ENCODE measurements at regions not wholly inside any gene's neighbourhood (a gene's known extent, or its start where the extent isn't known, plus 50 kb on each side); places are given as distances from the start of the nearest gene placed in this dataset.

GRCh38 chr16:51931653-51932052 lies 615.3 kb downstream of the TOX3 start:
- DNase-seq (ENCODE audit: low read depth in 3 of 3, low spot score in 2 of 3) = no peak

DNA sequence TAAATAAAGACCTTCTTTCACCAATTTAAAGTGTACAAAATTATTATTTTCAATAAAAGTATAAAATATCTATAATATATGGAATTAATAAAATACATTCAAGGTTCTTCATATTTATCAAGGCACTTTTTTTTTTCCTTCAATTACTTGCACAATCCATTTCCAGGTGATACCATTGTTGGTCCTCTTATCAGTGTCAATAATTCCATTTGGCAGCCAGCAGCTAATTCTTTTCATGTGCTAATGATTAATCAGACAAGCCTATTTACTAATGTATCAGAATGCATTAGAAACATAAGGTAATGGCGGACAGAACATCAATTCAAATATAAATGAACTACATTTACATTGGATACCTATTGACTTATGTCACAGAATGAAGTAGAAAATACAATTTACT lies 622.2 kb downstream of the TOX3 start:
- no peak for DNase-seq (ENCODE audit: low read depth in 3 of 3, low spot score in 2 of 3)

- DNase-seq (ENCODE audit: low read depth in 3 of 3, low spot score in 2 of 3) = no peak
Observed at GRCh38 chr16:51922476-51922875, 624.5 kb downstream of the TOX3 start.

- DNase-seq (ENCODE audit: low read depth in 3 of 3, low spot score in 2 of 3) = no peak
Observed at GRCh38 chr16:51919736-51920135, 627.2 kb downstream of the TOX3 start.

DNA sequence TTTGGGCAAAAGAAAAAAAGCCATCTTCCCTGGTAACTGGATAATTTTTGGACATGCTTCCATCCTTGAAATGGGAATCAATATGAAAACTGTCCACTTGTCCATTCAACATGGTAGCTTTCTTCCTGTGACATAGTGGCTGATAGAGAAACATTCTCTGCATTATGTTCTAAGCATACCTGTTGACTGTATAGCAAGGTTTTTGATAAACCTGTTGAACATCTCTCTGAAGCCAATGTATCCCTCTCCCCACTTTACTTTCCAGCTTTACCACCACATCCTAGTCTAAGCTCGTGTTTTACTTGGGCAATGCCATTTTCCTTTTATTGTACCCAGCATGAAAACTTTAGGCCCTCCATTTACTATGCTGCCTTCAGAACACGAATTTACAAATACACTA lies 630.1 kb downstream of the TOX3 start:
- DNase-seq (ENCODE audit: low read depth in 3 of 3, low spot score in 2 of 3) = no peak

DNA sequence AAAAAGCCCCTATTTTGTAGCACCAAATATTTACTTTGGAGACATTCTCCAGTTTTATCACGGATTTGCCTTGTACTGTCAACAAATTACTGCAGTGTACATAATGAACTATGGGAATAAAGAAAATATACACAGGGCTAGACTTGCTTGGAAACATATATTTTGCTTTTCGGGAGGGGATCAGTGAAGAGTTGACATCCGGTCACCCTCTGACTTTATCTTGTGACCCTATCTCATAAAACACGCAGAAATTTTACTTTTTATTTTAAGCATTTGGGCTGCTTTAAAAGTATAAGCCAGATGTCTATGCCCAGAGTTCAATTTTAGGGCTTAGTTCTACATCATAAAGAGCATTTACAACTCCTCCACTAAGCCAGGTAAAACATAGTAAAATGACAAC lies 630.7 kb downstream of the TOX3 start:
- DNase-seq (ENCODE audit: low read depth in 3 of 3, low spot score in 2 of 3) = no peak

DNA sequence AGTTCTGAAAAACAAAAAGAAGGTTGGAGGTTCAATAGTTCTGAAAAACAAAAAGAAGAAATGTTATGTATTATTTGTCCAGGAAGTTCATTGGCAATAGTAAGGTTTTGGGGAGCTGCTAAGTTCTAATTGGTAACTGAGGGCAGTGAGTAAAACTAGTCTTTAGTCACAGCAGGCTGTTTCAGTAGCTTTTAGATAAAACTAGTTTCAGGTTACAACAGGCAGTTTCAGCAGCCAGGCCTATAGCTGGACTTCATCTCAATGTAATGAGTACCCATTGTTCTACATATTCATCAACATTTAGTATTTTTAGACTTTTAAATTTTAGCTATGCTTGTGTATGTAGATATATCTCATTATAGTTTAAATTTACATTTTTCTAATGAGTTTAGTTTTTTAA lies 639.3 kb downstream of the TOX3 start:
- no peak for DNase-seq (ENCODE audit: low read depth in 3 of 3, low spot score in 2 of 3)

DNA sequence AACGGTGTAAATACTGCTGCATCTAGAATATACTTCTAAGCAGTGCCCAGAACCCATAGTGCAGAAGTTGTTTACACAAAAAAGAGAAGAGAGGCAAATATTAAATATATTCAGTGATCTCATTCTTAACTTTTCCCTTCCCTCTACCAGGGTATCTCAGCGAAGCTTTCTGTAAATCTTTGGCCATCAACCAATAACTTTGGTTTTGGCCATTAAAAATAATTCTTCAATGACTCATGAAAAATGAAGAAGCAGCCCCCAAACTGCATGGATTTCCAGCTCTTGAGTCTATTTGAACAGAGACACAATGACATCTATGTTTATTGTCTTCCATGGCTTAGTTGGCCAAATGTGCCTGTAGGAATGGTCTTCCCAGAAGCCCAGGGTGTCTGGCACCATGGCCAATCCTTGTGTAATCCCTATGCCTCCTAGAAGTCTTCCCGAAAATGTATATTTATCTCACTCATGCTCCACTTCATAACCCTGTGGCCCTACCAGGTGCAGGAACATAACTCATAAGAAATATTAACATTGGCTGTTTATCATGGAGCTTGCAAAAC lies 646.6 kb downstream of the TOX3 start:
- DNase-seq (ENCODE audit: low read depth in 3 of 3, low spot score in 2 of 3) = no peak

DNA sequence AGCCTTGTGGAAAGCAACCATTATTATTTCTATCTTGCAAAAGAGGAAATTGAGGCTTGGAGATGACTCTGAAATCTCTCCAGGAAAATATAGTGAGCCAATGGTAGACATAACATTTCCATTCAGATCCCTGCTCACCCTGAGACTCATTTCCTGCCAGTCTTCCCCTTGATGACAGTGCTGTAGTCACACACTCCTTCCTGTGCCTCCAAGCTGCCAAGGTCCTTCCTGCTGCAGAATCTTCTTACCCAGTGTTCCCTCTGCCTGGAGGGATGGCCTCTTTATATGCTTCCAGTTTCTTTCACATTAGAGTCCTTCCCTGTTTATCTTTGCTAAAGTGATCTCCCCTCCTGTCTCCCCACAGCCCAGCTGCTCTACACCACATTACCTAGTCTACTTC lies 648.1 kb downstream of the TOX3 start:
- no peak for DNase-seq (ENCODE audit: low read depth in 3 of 3, low spot score in 2 of 3)

DNA sequence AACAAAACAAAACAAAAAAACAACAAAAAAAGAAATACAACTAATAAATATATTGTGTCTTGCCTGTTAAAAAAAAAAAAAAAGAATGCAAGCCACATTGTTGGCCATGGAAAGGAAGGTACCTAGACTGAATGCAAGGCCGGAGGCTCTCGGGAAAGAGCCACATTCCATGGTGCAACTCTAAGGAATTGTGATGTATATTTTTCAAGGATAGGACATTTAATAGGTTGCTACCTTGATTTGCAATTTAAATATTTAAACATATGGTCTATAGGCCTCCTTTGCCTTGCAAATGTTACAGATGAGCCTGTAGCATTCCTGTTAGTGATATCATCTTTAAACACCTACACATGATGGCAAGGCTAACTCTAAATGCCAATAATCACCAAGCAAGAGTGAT lies 650.9 kb downstream of the TOX3 start:
- no peak for DNase-seq (ENCODE audit: low read depth in 3 of 3, low spot score in 2 of 3)

DNA sequence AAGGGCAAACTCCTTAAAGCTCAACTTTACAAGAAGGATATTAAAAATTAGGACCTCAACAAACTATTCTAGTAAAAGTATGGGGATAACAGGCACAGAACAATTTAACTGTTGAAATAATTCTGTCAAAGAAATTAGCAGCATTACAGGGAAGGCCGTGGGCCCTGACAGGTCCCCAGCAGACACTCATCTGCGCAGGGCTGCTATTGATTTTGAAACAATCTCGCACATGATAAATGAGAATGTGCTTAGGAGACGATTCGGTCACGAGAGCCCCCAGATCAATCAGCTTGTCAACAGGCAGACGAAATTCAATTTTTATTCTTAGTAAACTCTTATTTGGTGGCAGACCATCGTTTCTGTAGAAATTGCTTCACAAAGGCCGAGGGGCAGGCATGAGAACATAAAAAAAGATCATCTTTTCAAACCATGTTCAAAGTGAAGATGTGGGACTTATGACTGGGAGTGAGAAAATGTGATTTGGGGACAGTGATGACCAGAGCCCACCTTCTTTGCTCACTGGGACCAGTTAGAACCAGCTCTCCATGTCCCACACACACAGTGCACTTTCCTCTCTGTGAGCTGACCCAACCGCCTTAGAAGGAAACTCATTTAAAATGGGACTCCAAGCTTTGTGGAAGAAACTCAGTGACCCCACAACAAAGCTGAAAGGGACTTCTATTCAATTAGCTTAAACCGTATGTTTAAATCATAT lies 654.5 kb downstream of the TOX3 start:
- no peak for DNase-seq (ENCODE audit: low read depth in 3 of 3, low spot score in 2 of 3)

DNA sequence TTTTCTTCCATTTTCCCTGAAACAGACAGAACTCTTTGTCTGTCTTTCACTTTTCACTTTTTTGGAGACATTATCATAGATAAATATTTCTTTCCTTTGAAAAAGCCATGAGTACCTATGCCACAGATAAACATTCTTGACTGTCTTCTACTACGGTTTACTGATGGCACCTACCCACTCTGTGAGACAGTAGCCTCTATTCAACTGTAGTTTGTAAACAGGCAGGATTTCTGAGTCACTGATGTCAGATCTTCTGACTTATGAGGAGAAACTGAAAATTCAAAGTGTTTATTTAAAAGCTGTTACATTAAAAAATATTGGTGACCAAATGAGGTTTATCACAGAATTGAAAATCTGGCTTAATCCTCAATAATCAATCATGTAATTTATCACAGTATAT lies 658.4 kb downstream of the TOX3 start:
- DNase-seq (ENCODE audit: low read depth in 3 of 3, low spot score in 2 of 3) = no peak

GRCh38 chr16:51888016-51888415 lies 658.9 kb downstream of the TOX3 start:
- no peak for DNase-seq (ENCODE audit: low read depth in 3 of 3, low spot score in 2 of 3)

DNA sequence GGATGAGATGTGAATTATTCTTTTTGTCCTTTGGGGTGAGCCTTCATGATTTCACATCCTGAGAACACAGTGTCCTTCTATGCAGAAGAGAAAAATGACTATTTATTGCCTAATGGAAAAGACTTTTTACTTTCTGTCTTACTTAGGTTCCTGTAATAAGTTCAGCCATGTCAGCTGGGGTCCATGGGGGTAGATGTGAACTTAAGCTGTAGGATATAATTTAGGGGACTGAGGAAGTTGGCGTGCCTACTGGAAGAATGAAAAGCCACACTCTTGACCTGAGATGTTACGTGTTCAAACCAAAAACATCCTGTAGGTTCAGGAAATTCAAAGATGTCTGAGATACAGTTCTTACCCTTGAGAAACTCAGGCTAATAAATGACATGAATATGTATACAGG lies 660.5 kb downstream of the TOX3 start:
- DNase-seq (ENCODE audit: low read depth in 3 of 3, low spot score in 2 of 3) = no peak

DNA sequence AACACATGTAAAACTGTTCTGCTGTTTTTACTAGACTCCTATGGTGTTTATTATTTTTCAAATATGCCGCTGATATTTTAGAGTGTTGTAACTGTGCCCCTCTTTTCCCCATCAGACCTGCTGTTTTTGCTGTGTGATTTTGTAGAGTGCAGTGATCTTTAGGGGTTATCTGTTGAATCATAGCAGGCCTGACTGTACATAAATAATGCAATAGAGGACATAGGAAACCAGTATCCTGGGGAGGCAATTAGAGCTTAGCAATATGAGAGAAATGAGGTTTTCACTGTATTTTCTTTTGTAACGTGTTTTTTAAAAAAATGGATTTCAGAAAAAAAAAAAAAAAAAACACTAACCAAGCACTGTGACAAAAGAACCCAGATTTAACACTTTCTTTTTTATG lies 662.2 kb downstream of the TOX3 start:
- DNase-seq (ENCODE audit: low read depth in 3 of 3, low spot score in 2 of 3) = no peak

- DNase-seq (ENCODE audit: low read depth in 3 of 3, low spot score in 2 of 3) = no peak
Observed at GRCh38 chr16:51881731-51882130, 665.2 kb downstream of the TOX3 start.

- no peak for DNase-seq (ENCODE audit: low read depth in 3 of 3, low spot score in 2 of 3)
Observed at GRCh38 chr16:51880776-51881175, 666.2 kb downstream of the TOX3 start.

DNA sequence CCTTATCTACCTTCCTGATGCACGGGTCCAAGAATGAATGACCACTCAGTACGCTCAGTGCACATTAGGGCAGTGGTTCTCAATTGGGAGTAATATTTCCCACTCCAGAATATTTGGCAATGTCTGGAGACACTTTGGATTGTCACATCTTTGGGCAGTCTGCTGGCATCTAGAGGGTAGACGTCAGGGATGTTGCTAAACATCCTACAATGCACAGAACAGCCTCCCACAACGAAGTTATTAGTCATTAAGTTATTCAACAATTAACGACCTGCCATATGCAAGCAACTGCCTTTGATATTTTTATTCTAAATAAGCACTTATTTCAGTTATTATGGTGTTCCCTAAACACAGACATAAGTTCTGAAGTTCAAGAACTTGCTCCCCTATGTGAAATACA lies 669.3 kb downstream of the TOX3 start:
- DNase-seq (ENCODE audit: low read depth in 3 of 3, low spot score in 2 of 3) = no peak

GRCh38 chr16:51876934-51877333 lies 670.0 kb downstream of the TOX3 start:
- DNase-seq (ENCODE audit: low read depth in 3 of 3, low spot score in 2 of 3) = no peak

DNA sequence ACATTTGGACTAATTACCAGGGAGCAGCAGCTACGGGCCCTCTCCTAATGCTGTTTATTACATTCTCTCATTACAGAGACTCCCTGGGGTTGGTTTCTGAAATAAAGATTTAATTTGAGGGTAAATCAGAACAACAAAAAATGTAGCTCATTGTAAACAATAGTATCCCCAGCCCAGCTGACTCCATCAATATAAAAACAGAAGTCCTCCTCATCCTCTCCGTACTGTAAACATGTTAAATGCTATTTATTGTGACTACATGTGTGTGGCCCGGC lies 670.4 kb downstream of the TOX3 start:
- no peak for DNase-seq (ENCODE audit: low read depth in 3 of 3, low spot score in 2 of 3)

DNA sequence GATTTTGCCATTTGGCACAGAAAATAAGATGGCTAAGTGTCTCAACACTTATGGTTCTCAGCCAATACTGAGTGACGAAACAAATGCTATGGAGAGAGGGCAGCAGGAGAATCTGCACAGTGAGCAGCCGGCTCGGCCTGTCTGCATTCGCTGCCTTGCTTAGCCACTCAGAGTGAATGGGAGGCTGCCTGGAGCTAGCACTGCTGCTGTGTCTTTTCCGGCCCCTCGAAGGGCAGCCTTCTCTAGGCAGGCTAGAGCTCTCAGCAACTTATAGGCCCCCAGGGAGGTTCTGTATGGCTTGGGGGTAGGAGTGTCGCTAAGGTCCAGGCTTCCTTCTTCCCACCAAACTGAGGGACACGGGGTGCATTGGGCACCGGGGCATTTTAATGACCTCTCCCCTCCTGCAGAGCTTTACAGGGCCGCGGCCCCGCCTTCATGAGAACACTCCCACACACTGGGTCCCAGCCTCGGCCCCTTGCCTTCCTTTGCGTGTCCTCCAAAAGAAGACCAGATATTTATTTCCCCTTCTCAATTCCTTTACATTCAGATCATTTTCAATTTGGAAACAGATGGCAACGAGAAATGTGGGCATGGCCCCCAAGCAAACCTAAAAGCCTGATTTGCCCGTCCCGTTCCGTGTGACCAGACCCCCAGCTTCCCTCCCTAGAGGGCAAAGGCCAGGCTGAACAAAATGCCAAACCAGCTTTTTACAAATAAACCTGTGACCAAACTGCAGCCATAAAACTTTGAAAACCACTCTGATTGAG lies 670.9 kb downstream of the TOX3 start:
- no peak for DNase-seq (ENCODE audit: low read depth in 3 of 3, low spot score in 2 of 3)

DNA sequence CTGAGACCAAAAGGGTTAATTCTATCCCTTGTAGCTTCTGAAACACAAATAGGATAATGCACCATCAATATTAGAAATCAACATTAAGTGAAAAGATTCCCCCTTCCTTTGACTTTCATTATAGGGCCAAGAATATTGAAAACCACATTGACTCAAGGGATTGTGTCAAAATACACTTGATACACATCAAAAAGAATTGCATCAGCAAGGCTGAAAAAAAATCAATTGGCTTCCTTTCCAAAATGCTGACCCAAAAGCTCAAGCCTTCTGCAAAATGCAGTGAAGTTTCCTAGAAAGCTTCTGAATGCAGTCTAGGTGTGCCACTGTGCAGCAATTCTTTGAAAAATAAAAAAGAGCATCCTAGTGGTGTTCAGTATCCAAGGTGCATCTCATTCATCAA lies 674.4 kb downstream of the TOX3 start:
- DNase-seq (ENCODE audit: low read depth in 3 of 3, low spot score in 2 of 3) = no peak
